ENCODE measurements at regions not wholly inside any gene's neighbourhood (a gene's known extent, or its start where the extent isn't known, plus 50 kb on each side); places are given as distances from the start of the nearest gene placed in this dataset.

DNA sequence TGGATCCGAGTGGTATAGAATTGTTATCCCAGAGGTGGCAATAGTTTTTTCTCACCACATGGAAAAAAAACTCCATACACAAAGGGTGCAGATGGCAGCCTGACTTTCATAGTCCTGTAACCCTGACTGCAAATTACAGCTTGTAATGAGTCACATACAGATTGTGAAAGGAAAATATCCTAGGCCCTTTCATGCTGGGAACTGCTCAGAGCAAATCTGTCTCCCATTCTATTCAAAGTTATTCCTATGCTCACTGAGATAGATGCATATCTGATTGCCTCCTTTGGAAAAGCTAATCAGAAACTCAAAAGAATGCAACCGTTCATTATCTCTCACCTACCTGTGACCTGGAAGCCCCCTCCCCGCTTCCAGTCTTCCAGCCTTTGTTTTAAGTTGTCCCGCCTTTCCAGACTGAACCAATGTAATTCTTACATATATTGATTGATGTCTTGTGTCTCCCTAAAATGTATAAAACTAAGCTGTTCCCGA lies 108.7 kb upstream of the MAP3K4 start:
- no peak for TF ChIP-seq POLR2AphosphoS5 (IDR thresholded peaks at IDR 0.05; ENCODE audit: low read depth, low read length)
- no peak for TF ChIP-seq NFIC (IDR thresholded peaks at IDR 0.05; ENCODE audit: borderline replicate concordance)
- TF ChIP-seq, protein P1, sequence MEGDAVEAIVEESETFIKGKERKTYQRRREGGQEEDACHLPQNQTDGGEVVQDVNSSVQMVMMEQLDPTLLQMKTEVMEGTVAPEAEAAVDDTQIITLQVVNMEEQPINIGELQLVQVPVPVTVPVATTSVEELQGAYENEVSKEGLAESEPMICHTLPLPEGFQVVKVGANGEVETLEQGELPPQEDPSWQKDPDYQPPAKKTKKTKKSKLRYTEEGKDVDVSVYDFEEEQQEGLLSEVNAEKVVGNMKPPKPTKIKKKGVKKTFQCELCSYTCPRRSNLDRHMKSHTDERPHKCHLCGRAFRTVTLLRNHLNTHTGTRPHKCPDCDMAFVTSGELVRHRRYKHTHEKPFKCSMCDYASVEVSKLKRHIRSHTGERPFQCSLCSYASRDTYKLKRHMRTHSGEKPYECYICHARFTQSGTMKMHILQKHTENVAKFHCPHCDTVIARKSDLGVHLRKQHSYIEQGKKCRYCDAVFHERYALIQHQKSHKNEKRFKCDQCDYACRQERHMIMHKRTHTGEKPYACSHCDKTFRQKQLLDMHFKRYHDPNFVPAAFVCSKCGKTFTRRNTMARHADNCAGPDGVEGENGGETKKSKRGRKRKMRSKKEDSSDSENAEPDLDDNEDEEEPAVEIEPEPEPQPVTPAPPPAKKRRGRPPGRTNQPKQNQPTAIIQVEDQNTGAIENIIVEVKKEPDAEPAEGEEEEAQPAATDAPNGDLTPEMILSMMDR (IDR thresholded peaks at IDR 0.05) = no peak
- TF ChIP-seq, protein P2, sequence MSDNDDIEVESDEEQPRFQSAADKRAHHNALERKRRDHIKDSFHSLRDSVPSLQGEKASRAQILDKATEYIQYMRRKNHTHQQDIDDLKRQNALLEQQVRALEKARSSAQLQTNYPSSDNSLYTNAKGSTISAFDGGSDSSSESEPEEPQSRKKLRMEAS (IDR thresholded peaks at IDR 0.05; ENCODE audit: low read depth) = no peak
- TF ChIP-seq, protein P3, sequence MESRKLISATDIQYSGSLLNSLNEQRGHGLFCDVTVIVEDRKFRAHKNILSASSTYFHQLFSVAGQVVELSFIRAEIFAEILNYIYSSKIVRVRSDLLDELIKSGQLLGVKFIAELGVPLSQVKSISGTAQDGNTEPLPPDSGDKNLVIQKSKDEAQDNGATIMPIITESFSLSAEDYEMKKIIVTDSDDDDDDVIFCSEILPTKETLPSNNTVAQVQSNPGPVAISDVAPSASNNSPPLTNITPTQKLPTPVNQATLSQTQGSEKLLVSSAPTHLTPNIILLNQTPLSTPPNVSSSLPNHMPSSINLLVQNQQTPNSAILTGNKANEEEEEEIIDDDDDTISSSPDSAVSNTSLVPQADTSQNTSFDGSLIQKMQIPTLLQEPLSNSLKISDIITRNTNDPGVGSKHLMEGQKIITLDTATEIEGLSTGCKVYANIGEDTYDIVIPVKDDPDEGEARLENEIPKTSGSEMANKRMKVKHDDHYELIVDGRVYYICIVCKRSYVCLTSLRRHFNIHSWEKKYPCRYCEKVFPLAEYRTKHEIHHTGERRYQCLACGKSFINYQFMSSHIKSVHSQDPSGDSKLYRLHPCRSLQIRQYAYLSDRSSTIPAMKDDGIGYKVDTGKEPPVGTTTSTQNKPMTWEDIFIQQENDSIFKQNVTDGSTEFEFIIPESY (IDR thresholded peaks at IDR 0.05; ENCODE audit: borderline replicate concordance, low read depth) = no peak
- no peak for TF ChIP-seq GATA2 (CRISPR knock-in tag; IDR thresholded peaks at IDR 0.05)
- no peak for TF ChIP-seq EP300 (IDR thresholded peaks at IDR 0.05; ENCODE audit: borderline replicate concordance in 1 of 2, low read depth in 1 of 2, low read length in 1 of 2)
- no peak for TF ChIP-seq GABPA (IDR thresholded peaks at IDR 0.05; ENCODE audit: low read depth)
- TF ChIP-seq TEAD4 (IDR thresholded peaks at IDR 0.05; ENCODE audit: borderline replicate concordance, insufficient read depth) = no peak
- TF ChIP-seq YY1 (IDR thresholded peaks at IDR 0.05; ENCODE audit: low read depth) = no peak
- TF ChIP-seq MXI1 (IDR thresholded peaks at IDR 0.05; ENCODE audit: low read depth, low read length) = no peak
